Right atrium auricular region (tissue), 2 donors: ENCODE measurements at regions not wholly inside any gene's neighbourhood (a gene's known extent, or its start where the extent isn't known, plus 50 kb on each side); places are given as distances from the start of the nearest gene placed in this dataset.

Experiments used
- DNase-seq: peaks from one replicate; pipeline ENCODE4 v3.0.0-alpha.2; 2019; ENCODE audit warnings: low spot score
- H3K27ac ChIP-seq, 2 donors: fragments of 200-600 bp; sonication (generic); 1 replicate in 1 of 2; 2 replicates in 1 of 2; pipeline ENCODE4 v1.5.1; 2016 to 2019
- H3K27me3 ChIP-seq, 2 donors: fragments of 200-600 bp; sonication (generic); one replicate each; pipeline versions ENCODE4 v1.5.1 to v1.6.0; 2017 to 2019
- H3K36me3 ChIP-seq: fragments of 200-600 bp; sonication (generic); one replicate; pipeline ENCODE4 v1.5.1; 2016
- H3K4me1 ChIP-seq, 2 donors: fragments of 200-600 bp; sonication (generic); one replicate each; pipeline versions ENCODE4 v1.5.1 to v1.6.0; 2017 to 2019
- H3K4me3 ChIP-seq, 2 donors: fragments of 200-600 bp; sonication (generic); 1 replicate in 1 of 2; 2 replicates in 1 of 2; pipeline ENCODE4 v1.5.1; 2017 to 2019; ENCODE audit warnings: mild to moderate bottlenecking in 1 of 2, moderate library complexity in 1 of 2
- H3K9me3 ChIP-seq, 2 donors: fragments of 200-600 bp; sonication (generic); one replicate each; pipeline ENCODE4 v1.5.1; 2019
- TF ChIP-seq, protein P1 (sequence below), 2 donors: fragments of 200-600 bp; sonication (generic); IDR thresholded peaks; one replicate each; pipeline ENCODE4 v1.5.1; 2019; ENCODE audit warnings: antibody characterized with exemption in 2 of 2

DNA sequence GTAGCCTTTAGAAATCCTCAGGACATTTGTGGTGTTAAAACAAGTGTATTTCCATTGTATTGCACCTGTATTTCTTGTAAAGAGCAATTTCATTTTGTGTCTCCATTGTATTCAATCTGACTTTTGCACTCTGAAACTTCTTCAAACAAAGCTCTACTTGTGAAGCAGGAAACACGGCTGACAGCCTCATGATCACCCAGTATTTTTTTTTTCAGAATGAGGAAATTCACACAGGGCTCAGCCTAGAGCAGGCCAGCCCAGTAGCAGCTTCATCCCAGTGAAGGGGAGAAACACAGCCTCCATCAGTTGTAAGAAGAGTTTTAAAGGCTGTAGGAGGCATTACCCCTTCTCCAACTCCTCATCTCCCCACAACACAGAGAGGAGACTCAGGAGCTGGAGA lies 175.9 kb upstream of the KLHL29 start:
- Histone ChIP-seq H3K36me3 (no peaks in the 10 kb centered on the region), H3K4me1 (no peaks in the 10 kb centered on the region), H3K4me3 (no peak overlapping the region), H3K9me3 (no peaks in the 10 kb centered on the region), H3K27ac (no peak overlapping the region), H3K27me3 (no peaks in the 10 kb centered on the region)
- no peak for DNase-seq
- TF ChIP-seq, protein P1, sequence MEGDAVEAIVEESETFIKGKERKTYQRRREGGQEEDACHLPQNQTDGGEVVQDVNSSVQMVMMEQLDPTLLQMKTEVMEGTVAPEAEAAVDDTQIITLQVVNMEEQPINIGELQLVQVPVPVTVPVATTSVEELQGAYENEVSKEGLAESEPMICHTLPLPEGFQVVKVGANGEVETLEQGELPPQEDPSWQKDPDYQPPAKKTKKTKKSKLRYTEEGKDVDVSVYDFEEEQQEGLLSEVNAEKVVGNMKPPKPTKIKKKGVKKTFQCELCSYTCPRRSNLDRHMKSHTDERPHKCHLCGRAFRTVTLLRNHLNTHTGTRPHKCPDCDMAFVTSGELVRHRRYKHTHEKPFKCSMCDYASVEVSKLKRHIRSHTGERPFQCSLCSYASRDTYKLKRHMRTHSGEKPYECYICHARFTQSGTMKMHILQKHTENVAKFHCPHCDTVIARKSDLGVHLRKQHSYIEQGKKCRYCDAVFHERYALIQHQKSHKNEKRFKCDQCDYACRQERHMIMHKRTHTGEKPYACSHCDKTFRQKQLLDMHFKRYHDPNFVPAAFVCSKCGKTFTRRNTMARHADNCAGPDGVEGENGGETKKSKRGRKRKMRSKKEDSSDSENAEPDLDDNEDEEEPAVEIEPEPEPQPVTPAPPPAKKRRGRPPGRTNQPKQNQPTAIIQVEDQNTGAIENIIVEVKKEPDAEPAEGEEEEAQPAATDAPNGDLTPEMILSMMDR (IDR thresholded peaks at IDR 0.05): no peak

DNA sequence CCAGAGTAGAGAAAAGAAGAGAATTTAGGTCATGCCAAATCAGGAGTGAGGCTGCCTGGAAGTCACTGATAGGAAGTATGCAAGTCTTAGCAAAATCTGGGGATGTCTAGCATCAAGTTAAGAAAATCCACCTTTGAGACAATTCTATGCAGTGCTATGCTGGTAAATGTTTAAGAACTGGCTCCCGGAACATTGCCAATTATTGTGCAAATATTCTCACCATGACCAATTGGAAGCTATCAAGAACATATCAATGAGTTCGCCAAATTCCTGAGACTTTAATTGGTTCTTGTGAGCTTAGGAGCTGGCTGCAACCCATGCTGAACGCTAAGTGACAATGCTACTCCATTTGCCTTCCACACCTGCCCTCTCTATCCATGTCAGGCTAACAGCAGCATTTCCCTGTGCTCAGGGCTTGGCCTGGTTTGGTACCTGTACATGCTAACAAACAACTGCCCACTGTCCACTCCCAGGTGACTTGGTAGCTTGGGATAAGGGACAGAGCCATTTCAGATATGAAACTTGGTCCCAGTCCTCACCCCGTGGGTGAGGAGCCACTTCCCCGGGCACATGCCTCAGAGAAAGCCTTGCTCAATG lies 172.9 kb upstream of the KLHL29 start:
- Histone ChIP-seq H3K36me3 (no peaks in the 10 kb centered on the region), H3K9me3 (no peaks in the 10 kb centered on the region), H3K27me3 (no peaks in the 10 kb centered on the region), H3K4me3 (no peak overlapping the region), H3K27ac (no peak overlapping the region), H3K4me1 (no peaks in the 10 kb centered on the region)
- no peak for DNase-seq
- TF ChIP-seq, protein P1 (IDR thresholded peaks at IDR 0.05): no peak

DNA sequence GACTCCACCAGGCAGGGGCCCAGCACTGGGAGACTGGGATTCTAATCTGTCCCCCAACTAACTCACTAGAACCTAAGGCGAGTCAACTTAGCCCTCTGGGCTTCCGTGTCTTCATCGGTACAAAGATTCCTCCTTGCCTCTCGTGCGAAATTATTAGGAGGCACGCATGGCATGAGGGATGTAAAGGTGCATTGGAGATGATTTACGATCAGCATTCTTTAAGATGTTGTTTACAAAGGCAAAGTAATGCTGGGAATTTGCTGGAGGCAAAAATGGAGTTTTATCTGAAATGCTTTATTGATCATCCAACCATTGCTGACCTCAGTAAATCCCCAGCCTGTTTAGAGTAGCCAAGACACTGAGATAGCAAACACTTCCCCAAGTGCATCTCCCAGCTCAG lies 171.8 kb upstream of the KLHL29 start:
- H3K27ac ChIP-seq: no peak overlapping the region

DNA sequence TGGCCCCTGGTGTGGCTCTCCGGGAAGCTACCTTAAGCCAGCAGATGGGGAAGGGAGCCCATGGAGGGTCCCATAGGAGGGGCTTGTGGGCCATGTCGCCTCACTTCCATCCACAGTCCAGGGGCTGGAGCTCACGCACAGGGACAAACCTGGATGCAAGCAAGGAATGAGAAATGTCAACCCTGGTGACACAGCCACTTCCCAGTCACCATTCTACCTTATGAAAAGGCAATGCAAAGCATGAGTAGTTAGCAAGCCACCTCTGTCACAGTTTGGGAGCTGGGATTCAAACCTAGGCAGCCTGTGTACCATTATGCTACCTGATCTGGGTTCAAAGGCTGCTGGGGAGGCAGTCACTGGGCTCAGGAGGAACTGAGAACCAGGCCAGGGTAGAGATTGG lies 170.0 kb upstream of the KLHL29 start:
- TF ChIP-seq, protein P1 (IDR thresholded peaks at IDR 0.05): no peak
- Histone ChIP-seq H3K27me3 (no peaks in the 10 kb centered on the region), H3K4me3 (no peak overlapping the region), H3K4me1 (no peaks in the 10 kb centered on the region), H3K36me3 (no peaks in the 10 kb centered on the region), H3K9me3 (no peaks in the 10 kb centered on the region), H3K27ac (no peak overlapping the region)
- DNase-seq: no peak

More for the DNA sequence above, 171.8 kb upstream of the KLHL29 start:
- no peaks in the 10 kb centered on the region for H3K36me3 ChIP-seq
- TF ChIP-seq, protein P1 (IDR thresholded peaks at IDR 0.05): no peak
- no peaks in the 10 kb centered on the region for H3K27me3 ChIP-seq
- H3K4me1 ChIP-seq: no peaks in the 10 kb centered on the region
- DNase-seq: no peak
- no peaks in the 10 kb centered on the region for H3K9me3 ChIP-seq
- H3K4me3 ChIP-seq: no peak overlapping the region

DNA sequence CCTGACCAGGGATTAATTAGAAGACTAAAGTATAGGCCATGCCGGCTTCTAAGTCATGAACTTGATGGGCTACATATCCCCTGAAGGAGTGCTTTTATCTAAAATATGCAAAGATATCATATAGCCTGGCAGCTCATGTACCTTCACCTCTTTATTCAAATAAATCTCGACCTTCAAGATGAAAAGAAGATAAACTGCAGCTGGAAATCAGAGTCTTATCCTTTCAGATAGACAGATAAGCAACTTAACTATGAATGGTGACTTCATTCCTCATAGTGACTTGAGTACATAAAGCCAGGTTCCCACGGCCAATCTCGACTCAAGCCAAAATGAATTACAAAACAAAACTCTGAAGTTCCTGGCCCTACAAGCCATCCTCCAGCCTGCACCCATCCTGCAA lies 165.3 kb upstream of the KLHL29 start:
- H3K9me3 ChIP-seq: no peaks in the 10 kb centered on the region
- no peak overlapping the region for H3K4me3 ChIP-seq
- TF ChIP-seq, protein P1 (IDR thresholded peaks at IDR 0.05): no peak
- H3K27me3 ChIP-seq: no peaks in the 10 kb centered on the region
- no peaks in the 10 kb centered on the region for H3K36me3 ChIP-seq
- no peak for DNase-seq
- no peak overlapping the region for H3K27ac ChIP-seq
- H3K4me1 ChIP-seq: no peaks in the 10 kb centered on the region

DNA sequence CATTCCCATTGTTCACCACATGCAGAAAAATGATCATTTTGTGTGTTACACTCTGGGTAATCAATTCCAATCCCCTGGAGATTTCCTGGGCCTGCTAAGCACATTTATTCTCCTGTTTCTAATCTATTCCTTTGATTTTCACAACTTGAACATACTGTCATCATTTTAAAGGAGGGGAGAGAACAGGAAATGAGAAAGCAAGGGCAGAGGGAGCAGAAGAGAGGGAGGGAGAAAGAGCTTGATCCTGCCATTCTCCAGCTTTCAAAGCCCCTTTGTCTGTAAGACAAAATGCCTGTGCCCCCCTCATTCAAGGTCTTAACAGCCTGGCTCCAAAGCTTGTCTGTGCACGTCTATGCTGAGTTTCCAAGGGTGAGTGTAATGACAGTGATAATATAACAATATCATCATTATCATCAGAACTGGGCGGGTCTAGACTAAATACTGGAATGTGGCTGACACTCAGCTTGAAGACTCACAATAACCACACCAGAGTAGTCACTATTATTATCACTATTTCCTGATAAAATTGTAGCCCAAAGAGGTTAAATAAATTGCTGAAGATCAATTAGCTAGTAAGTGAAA lies 164.4 kb upstream of the KLHL29 start:
- Histone ChIP-seq H3K36me3 (no peaks in the 10 kb centered on the region), H3K9me3 (no peaks in the 10 kb centered on the region), H3K4me1 (no peaks in the 10 kb centered on the region), H3K27me3 (no peaks in the 10 kb centered on the region), H3K4me3 (no peak overlapping the region), H3K27ac (no peak overlapping the region)
- no peak for DNase-seq
- TF ChIP-seq, protein P1 (IDR thresholded peaks at IDR 0.05): no peak
